GM19397 (cell line): ENCODE measurements at regions not wholly inside any gene's neighbourhood (a gene's known extent, or its start where the extent isn't known, plus 50 kb on each side); places are given as distances from the start of the nearest gene placed in this dataset.

Source experiments
- ATAC-seq: cut with Tn5 transposase; IDR thresholded peaks from one replicate; pipeline ENCODE4 v1.9.1; 2021; ENCODE audit warnings: mild to moderate bottlenecking, moderate library complexity; ENCODE audit not compliant: unreplicated experiment

- no peak for ATAC-seq
Observed at GRCh38 chr2:217157581-217157980, 297.7 kb upstream of the TNP1 start.

GRCh38 chr2:217156801-217157200 is 296.9 kb upstream of the TNP1 start:
- no peak for ATAC-seq

DNA sequence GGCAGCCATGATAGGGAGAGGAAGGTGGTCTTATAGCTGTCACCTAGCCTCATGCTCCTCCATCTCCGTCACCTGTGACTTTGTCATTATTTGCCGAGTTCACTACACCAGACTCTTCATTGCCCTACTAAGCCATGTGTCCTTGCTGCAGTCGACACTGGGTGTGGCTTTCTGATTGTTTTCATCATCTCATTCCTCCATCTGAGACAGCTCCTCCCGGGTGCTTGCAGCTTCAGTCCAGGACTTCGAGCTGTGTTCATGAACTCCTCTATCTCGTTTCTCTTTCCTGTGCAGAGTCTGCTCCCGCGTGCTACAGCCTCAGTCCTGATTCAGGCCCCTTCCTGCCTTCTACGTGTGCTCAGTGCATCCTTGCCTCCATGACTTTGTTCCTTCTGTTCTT is 295.1 kb upstream of the TNP1 start:
- ATAC-seq = no peak

- no peak for ATAC-seq
Observed at GRCh38 chr2:217153510-217153909, 293.6 kb upstream of the TNP1 start.

DNA sequence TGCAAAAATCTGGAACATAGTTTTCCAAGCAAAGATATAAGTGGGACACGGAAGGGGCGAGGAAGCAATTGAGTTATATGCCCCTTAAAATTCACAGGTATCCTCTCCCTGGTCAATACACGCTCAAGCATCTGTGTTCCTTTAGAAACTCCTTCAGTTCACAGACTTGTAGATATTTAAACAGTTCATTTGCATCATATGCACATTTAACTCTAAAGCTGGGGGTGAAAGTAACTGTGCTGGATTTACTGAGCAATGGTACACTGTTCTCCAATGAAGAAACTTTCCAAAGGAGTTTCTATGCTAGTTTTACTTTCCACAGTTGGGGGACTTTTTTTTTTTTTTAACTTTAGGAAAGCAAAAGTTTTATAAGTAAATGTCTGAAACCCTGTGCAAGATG is 293.0 kb upstream of the TNP1 start:
- no peak for ATAC-seq

DNA sequence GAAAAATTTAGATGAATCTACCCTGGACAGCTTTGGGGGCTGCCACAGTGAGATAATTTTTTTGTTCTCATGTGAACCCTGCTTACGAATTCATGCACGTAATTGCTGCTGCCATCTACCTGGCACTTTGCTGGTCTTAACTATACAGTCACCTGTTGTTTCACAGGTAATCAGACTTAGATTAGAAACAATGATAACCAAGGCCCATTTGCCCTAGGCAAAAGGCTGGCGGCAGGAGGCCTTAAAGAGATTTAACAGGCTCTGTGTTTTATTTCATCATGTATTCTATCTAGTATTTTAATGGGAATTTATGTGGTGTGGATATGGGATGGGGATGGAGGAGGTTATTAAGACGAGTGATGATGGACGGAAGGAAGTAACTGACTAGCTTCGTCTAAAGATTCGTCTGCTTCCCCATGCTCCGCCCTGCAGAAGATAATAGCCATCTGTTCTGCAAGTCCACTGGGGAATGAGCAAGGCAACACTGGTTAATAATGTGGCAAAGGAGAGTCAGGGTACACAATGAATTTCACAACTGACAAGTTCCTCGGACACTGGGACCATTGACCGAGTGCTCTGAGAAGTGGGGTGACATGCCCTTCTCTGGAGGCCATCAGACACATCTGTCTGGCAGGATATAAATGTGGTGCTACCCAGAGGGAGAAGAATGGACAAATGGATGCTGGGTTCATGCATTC is 291.8 kb upstream of the TNP1 start:
- ATAC-seq = no peak

- no peak for ATAC-seq
Observed at GRCh38 chr2:217150236-217150635, 290.4 kb upstream of the TNP1 start.

- ATAC-seq = no peak
Observed at GRCh38 chr2:217149087-217149660, 289.3 kb upstream of the TNP1 start.

- ATAC-seq = no peak
Observed at GRCh38 chr2:217147818-217148217, 288.0 kb upstream of the TNP1 start.

GRCh38 chr2:217146956-217147355 is 287.1 kb upstream of the TNP1 start:
- ATAC-seq = no peak

DNA sequence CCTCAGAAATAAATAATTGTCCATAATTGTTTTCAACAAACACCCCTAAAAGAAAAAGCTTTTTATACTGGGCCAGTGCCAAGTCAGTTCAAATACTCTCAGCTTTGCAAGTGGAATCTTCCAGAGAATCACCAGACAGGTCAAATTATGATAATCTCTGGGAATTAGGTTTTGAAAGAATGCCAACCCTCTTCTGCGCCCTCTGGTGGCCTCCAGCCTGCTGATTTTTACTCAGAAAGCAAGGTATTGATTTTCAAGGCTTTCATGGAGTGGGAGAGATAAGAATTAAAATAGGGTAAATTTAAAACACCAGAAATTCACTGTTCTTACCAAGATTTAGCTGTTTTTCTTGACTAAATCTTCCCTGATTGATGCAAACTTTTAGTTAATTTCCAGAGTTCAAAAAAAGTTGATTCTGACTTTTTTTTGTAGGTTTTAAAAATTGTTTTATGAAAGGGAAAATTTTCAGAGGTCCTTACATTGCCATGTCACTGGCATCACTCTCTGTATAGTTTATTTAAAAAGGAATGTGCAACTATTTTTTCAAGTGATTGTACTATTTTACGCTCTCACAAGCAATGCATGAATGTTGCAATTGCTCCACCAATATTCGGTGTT is 282.9 kb upstream of the TNP1 start:
- no peak for ATAC-seq

- no peak for ATAC-seq
Observed at GRCh38 chr2:217138284-217138683, 278.4 kb upstream of the TNP1 start.

- no peak for ATAC-seq
Observed at GRCh38 chr2:217127744-217128143, 267.9 kb upstream of the TNP1 start.

DNA sequence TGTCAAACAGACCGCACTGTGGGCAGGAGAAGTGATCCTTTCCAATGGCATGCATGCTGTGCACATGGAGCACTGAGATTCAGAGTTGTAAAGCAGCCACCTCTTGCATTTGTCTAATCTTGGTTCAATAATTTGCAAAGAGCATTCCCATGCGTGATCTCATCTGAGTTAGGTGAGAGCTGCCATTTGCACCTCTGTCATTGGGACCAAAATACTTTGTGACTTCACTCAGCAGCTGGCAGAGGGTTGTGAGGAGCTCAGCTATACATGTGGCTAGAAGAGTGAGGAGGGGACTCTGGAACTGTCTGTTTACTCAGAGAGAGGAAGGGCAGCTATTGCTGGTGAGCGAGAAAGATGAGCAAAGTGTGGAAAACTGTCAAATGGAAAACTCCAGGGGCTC is 265.1 kb upstream of the TNP1 start:
- no peak for ATAC-seq

GRCh38 chr2:217124050-217124449 is 264.2 kb upstream of the TNP1 start:
- ATAC-seq = no peak

- no peak for ATAC-seq
Observed at GRCh38 chr2:217121565-217121964, 261.7 kb upstream of the TNP1 start.

GRCh38 chr2:217120429-217120828 is 260.6 kb upstream of the TNP1 start:
- ATAC-seq = no peak

- ATAC-seq = no peak
Observed at GRCh38 chr2:217118559-217119284, 258.9 kb upstream of the TNP1 start.

DNA sequence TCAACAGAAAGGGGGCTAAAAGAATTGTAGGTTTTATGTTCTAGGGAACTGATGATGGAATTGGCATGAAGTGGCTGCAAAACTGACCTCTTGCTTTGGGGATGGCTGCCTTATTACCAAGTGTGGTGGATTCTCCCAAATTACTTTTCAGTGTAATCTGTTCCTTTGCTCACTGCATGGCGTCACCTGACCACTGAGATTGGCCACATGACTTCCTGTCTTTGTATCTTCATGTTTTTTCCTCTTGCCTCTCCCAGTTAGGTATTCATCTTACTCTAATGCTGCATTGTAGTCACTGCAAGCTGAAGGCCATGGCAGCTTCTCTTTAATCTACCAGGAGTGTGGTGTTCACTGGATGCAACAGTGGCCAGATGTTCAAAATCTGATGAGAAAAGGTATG is 257.7 kb upstream of the TNP1 start:
- ATAC-seq = no peak

DNA sequence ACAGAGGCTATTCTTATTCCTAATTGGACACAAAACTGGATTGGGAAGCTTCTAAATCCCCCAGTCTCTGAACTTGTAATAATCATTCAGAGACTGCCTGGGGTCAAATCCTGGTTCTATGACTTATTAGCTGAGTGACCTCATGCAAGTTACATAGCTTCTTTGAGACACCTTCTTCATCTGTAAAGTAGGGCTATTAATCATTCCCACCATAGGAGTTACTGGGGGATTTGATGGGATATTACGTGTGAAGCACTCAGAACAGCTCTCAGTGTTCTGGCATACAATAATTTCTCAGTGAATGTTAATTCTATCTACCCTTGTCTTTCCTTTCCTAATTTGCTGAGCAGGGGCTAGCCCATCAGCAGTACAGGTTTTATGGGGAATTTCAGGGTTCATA is 256.7 kb upstream of the TNP1 start:
- no peak for ATAC-seq

- ATAC-seq = no peak
Observed at GRCh38 chr2:217114117-217114516, 254.3 kb upstream of the TNP1 start.

- ATAC-seq = no peak
Observed at GRCh38 chr2:217113491-217113890, 253.6 kb upstream of the TNP1 start.
